ENCODE measurements at regions not wholly inside any gene's neighbourhood (a gene's known extent, or its start where the extent isn't known, plus 50 kb on each side); places are given as distances from the start of the nearest gene placed in this dataset.

DNA sequence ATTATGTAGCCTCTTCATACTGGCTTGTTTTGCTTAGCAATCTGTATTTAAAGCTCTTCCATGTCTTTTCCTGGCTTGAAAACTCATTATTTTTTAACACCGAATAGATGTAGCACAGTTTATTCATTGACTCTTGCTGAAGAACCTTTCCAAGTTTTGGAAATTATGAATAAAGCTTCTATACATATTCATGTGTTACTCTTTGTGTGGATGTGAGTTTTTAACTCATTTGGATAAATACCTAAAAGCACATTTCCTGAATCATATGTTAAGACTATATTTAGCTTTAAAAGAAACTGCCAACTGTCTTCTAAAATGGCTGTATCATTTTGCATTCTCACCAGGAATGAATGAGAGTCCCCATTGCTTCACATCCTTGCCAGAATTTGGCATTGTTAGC is 2061.7 kb upstream of the AGA start:
- no peak for DNase-seq

DNA sequence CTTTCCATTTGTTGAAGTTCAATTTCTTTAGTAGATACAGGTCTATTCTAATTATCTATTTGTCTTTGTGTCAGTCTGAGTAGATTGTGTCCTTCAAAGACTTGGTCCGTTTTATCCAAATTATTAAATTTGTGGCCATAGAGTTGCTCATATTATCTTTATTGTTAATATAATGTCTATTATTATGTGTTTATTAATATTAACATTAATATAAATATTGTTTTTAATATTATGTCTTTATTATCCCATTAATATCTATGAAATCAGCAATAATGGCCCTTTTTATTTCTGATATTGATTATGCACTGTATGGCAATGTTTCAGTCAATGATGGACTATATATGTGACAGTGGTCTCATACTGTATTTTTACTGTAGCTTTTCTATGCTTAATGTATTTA is 2067.3 kb upstream of the AGA start:
- DNase-seq: no peak

DNA sequence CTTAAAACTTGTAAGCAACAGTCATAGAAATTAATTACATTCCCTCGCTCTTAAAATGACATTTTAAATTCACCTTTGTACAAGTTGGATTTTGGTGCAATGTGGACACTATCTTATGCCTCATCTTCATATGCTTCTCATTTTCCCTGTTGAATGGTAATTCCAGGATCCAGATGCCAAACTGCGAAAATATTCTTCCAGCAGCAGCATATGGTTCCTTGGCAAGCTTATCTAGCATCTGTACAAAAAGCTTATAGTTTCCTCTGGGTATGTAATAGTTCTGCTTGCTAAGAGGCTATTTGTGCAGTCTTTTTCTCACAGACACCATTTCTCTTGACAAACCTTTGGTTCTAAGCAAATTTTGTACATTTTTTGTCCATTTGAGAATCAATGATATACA is 2079.7 kb upstream of the AGA start:
- no peak for DNase-seq

DNA sequence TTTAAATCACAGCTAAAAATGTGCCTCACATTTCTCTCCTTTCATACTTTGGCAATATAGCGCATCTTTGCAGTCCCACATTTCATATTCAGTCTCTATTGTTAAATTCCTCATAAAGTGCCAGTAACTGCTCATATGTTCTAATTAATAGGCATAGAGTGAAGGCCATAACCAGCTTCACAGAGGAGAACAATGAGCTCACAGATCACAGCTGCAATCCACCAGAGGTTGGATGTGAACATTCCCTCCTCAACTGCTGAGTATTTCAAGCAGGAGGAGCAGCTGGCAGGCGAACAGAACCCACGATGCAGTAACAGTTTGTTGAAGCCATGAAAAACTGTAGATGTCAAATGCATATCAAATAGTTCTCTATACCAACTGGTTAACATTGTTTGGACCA is 2088.7 kb upstream of the AGA start:
- DNase-seq: no peak

DNA sequence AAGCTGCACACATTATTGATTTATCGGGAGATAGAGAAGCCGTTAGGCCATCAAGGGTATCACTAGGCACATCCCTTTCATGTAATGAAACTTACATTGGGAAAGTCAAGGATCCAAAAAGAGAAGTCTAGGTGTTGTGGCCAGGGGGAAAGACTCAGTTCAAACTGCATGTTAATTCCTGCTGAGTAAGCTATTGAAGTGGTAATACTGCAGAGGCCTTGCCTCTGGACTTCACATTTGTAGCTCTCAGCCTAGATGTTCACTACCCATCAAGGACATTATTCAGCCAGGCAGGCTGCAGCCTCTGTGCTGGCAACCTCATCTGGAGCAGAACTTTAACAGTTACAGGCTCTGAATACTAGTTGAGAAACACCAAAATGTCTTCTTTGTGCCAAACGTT is 2094.5 kb upstream of the AGA start:
- DNase-seq: no peak

DNA sequence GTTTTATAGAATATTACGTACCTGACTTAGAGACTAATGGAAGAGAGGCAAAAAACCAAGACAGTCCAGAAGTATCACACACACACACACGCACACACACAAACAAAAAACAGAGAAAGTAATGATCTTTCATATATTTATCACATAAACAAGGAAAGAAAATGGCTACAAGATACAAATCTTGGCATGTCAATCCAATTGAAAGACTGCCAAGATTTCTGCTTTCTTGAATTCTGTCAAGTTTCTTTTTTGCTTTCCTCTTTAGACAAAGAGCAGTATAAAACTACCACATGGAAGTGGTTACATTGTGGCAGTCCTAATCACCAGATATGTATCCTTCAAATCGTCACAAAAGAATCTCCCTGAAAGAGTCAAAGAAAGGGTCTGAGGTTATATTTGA is 2097.4 kb upstream of the AGA start:
- DNase-seq: no peak

DNA sequence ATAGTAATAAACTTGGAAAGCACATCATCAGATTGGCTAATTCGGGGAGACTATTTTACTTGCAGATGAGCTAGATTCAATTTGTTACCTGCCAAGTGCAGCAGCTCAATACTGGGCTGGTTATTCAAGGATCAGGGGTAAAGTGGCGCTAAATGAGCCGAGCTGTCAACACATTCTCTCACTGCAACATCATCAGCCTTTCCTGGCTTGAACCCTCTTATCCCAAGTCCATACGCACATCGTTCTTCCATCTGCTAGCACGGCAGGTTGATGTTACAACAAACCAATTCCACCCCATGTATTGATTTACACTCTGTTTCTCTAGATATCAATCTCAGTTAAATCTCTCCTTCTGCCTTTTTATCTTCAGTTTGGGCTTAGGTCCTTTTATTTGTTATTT is 2101.5 kb upstream of the AGA start:
- DNase-seq: no peak

DNA sequence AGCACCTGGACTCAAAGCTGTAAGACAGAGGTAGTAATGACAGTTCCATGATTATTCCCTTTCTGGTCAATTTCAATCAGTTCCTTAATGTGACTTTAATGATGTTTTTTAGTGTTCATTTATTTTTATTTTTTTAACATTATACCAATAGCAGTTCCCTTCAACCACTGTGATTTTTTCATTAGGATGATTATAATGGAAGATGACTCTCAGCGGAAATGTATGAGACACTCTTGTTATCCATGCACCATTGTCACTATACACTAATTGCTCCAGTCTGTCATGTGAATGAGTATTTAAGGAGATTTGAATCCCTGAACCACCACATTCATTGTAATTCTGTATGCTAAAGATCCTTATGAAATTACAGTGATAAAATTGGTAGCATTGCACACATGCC is 2102.3 kb upstream of the AGA start:
- DNase-seq: no peak

DNA sequence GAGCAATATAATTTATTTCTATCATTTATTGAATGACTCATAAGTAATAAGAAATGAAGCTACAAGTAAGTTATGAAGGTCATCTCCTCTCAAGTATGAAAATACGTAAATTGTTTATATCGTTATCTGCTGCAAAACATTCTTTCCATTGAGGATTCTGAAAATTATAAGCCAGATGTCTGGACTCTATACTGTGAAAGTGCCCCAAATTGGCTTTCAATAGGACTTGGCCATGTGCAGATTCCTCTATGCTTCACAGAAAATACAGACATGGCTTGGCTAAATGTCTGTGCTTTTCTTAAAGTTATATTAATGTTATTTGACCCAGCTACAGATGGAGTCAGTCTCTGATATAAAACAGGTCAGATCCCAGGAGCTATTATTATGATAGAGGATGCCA is 2109.9 kb upstream of the AGA start:
- no peak for DNase-seq

DNA sequence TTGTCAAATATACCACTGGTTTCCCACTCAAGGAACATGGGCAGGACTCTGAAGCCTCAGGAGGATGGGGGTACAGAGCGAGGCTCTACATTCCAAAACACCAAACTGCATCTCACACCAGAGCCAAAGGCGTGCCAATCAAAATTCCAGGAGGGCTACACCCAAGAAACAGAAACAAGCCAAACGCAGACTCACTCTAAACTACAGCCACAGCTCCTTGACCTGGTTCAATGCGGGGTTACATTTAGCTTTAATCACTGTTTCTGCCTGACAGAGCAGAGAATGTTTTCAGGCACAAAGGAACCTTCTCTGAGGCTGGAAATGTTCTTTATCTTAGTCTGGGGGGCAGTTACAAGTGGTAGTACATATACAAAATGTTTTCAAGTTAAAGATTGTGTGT is 2121.5 kb upstream of the AGA start:
- DNase-seq: no peak

DNA sequence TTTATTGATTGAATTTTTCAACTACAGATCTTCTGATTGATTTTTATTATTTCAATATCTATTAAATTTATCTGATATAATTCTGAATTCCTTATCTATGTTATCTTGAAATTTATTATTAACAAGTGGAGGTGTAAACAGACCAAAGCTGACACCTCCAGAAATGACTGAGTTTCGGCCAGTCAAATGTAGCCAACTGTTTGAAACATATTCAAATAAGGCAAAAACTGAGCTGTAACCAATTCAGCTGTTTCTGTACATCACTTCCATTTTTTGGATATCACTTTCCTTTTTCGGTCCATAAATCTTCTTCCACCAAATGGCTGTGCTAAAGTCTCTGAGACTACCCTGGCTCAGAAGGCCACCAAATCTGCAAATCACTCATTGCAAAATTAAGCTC is 2127.3 kb upstream of the AGA start:
- no peak for DNase-seq

DNA sequence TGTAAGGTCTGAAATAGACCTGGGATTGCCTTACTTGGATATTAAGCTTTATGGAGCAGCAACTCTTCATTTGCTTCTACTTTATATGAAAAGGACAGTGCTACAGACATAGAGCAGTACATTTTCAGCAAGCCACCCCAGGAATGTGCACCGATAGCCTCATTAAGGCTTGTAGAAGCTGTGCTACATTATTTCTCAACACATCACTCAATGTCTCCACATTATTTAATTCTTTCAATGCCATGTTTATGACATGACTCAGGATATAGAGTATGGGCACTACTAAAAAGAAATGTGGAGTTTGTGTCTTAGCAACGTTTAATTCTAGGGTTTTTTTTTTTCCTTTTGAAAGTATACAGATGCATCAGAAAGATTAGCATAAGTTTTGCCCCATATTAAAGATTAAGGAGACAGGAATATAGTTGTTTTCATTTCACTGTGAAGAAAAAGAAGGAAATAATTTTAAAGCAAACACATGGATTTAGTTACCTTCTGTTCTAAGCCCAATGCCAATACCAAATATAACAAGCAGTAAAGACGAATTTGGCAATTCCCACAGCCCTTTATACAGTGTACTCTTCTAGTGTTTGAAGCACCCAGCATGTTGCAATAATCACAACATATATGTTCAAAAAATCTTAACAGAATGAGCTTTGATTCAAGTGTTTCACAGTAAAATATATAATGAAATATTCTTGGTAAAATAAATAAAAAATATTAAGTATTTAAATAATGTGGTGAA is 2140.1 kb upstream of the AGA start:
- no peak for DNase-seq

DNA sequence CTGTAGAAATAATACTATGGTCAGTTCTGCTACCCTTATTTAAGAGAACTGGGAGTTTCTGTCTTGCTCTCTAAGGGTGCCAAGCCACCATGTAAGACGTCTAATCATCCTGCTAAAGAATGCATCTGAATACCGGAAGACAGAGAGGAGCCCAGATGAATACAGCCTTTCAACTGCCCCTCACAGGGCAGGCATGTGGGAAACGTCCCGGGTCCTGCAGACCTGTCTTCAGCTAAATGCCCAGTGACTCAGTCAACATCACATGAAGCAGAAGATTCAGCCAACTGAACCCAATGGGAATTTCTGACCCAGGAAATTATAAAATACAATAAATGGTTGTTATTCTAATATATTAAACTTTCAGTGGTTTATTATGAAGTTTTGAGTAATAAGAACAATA is 2141.0 kb upstream of the AGA start:
- no peak for DNase-seq

DNA sequence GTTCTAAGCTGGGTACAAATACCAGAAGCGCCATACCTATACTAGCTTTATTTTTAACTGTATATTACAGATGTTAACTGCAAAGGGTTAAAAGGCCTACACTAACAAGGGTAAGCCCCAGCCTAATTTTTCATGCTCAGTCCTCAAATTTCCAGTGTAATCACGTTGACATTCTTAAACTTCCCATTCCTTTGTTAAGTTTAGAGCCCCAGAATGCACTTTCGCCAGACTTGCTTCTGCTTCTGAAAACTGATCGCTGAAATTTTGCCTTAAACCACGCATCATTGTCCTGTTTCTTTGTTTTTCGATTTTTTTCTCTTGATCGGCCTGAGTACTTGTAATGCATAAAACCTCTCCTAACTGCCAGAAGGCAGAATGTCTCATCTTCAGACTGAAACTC is 2141.9 kb upstream of the AGA start:
- no peak for DNase-seq

DNA sequence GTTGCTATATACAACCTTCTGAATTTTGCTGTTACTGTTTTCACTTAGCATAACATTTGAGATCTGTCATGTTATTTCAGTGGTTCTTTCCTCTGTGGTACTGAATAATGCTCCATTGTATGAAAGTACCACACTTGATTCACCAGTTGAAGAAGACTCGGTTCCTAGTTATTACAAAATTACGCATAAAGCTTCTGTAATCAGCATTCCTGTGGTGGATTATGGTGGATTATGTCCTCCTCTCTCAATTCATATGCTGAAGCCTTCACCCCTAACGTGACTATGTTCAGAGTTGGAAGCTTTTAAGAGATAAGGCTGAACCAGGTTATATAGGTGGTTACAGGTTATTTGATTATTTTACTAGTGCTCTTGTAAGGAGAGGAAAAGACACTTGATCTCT is 2143.5 kb upstream of the AGA start:
- DNase-seq: no peak

DNA sequence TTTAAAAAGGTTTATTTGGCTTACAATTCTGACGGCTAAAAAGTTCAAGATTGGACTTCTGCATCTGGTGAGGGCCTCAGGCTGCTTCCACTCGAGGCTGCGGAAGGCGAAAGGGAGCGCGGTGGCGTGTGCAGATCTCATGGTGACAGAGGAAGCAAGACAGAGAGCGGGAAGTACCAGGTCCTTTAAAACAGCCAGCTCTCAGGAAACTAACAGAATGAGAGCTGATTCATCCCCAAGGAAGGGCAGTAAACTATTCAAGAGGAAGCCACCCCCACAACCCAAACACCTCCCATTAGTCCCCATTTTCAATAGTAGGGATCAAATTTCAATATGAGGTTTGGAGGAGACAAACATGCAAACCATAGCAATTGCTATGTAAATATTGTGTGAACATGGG is 2144.2 kb upstream of the AGA start:
- no peak for DNase-seq

DNA sequence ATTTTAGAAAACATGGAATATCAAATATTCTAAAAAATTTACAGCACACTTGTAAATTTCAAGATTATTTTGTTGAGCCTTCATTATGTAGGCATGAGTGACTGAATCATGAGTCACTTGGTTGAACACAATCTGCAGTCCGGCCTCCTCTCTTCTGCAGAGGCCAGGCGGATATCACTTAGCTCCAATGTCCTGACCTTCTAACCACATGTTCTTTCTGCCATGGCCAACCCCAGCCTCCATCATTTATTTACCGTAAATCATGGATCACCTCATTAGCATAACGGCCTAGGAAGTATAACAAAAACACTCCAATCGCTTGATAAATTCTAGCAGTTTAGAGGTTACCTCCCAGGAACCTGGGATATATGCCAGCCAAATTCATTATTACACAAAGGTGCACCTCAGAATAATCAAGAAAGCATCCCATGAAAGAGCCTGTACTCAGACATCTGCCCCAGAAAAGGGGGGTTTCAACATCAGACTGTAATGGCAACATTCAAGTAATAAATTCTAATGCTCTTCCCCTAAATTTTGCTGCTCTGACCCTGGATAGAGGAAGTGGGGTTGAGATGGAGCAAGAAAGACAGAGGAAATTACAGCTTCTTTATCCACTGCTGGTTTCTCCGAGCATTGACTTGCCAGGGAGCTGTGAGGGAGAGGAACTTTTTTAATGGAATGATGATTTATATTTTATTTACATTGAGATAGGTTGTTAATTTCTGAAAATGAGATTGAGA is 2153.6 kb upstream of the AGA start:
- DNase-seq: no peak

DNA sequence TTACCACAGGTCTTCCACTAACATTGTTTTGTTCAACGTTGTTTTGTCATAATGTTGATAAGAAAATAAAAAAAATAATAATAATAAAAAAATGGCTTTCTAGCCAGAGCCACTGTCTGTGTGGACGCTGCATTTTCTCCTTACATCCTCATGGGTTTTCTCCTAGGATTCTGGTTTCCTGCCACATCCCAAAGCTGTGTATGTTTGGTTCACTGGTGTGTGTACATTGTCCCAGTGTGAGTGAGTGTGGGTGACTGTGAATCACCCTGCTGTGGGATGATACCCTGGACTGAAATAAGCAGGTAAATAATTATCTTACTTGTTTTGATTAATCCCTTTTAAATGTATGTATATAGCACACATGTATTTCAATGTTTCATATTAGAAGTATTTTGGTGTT is 2154.4 kb upstream of the AGA start:
- no peak for DNase-seq

DNA sequence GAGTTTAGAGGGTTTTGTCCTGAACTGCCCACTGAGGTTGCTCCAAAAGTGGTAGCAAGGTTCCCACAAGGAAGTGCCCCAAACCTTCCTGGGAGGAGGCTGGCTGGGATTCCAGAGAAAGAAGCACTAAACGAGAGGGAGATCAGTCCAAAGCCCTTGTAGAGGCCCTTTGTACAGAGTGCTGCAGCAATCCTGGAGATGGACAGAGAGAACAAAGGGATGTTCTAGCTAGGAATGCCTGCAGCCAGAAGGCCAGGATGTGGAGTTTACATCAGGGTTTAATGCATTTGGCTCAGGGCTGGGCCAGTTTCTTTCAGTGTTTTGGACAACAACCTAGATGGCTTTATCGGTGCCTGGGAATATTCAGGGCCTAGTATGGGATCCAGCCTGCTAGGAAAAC is 2155.1 kb upstream of the AGA start:
- no peak for DNase-seq

DNA sequence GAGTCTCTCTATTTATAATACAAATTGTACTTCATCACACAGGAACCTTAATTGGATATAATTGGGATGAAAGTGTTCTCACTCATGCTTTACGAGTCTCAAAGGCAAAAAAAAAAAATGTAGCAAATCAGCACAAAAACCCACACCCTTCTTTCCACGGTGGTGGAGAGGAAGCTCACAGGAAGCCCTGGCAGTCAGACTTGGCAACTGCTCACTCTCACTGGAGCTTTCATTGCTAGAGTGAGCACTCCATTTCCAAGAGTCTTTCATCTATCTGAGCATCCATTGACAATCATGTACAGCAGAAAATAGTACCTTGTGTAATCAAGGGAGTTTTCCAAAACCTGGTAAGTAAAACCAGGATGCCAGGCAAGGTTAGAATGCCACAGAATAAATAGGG is 2159.4 kb upstream of the AGA start:
- no peak for DNase-seq

DNA sequence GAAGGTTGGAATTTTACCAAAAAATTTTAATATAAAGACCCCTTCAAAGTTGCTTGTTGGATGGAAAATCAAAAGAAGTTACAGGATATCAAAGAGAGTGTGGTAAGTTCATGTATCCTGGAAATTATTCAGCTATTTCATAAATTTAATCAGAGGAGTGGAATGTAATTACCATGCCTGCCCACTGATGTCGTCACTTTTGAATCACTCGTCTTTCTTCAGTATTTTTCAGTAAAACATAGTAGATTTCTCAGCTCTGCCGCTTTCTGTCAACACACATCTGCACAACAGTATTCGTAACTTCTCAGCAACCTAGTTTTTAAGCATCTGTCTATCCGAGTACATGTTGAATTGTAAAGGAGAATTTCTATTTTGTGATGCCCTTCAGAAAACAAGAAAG is 2163.0 kb upstream of the AGA start:
- no peak for DNase-seq

DNA sequence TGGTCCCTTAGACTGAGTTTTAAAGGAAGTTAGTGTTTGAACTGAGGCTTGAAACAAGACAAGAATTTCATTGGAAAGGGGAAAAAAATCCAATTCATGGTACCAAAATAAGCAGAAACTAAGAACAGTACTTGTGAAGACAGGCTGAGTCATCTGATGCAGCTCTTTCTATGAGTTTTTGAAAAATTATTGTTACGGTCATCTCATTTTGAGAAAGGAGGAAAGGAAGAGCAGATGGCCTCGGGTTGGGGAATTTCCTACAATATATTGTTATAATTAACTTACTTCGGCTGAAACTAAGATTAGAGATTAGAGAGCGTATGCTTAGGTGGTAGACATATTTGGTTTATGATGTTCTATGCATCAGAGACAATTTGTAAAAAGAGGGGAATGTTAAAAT is 2164.8 kb upstream of the AGA start:
- DNase-seq: no peak

DNA sequence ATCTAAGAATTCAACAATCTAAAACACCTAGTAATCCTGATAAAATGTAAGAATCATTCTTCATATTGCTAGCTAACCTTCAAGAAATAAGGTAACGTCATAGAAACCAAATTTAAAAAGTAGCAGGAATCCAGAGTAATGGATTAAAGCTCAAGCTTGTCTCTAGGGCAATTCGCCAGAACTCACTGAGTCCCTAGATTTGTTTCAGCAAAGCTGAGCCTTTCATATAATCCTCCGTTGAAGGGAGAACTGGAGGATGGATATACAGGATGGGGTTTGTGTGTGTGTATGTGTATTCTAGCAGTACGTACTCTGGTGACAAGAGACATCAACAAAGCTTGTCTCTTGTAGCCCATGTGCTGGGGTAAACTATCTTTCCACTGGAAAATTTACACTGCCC is 2173.5 kb upstream of the AGA start:
- DNase-seq: no peak

DNA sequence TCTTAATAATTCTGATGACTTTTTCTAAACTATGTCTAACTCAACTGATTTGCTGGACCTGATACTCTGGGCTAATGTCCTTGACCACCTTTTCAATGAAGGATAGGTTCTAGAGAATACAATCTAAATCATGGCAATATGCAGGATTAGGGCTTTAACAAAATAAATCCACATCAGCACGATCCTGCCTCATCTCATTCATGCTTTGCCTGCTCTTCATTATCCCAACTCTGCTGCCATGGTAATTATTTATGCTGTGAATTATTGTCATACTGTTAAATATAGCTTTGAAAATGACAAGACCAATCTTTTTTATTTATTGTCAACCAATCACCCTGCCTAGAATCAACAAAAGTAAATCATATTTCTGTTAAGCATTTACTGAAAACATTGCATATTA is 2176.7 kb upstream of the AGA start:
- DNase-seq: no peak

DNA sequence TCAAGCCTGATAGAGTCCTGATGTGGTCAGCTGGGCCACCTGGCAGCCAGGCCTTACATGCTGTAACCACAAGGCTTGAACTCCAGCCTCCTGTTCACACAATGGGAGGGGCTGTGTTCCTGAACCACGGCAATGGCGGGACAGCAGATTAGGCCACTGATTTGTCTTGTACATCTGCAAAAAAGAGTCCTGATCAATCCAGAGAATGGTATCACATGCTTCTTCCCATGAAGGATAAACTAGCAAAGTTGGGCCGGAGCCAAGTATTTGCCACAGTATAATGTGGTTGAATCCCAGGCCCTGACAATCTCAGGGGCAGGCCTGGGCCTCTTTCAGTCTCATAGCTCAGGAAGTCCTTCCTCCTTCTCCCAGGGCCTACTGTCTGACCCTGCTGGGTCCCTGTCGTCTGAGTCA is 2182.5 kb upstream of the AGA start:
- no peak for DNase-seq
